Activated CD4-positive, alpha-beta memory T cell treated with anti-CD3 and anti-CD28 coated beads for 36 hours (primary cell): ENCODE measurements at regions not wholly inside any gene's neighbourhood (a gene's known extent, or its start where the extent isn't known, plus 50 kb on each side); places are given as distances from the start of the nearest gene placed in this dataset.

Source experiments
- CTCF ChIA-PET: fragments of 350-600 bp; sonication (Branson Sonifier 250); formaldehyde crosslinking; loops from one replicate; lab custom pipeline; 2021; ENCODE audit warnings: antibody characterized with exemption, inconsistent platforms; lab: Charles Lee
- POLR2A ChIA-PET: fragments of 350-600 bp; sonication (Branson Sonifier 250); formaldehyde crosslinking; loops from one replicate; lab custom pipeline; 2021; ENCODE audit warnings: antibody characterized with exemption; lab: Charles Lee
- DNase-seq: peaks from one replicate; pipeline ENCODE4 v3.0.0-alpha.2; 2020
- H3K27ac Mint-ChIP-seq: one replicate; pipeline ENCODE4 v1.8.0; 2021; ENCODE audit warnings: mixed read lengths
- H3K27me3 Mint-ChIP-seq: one replicate; pipeline ENCODE4 v1.8.0; 2021; ENCODE audit warnings: mixed read lengths
- H3K36me3 Mint-ChIP-seq: one replicate; pipeline ENCODE4 v1.8.0; 2021; ENCODE audit warnings: mixed read lengths
- H3K4me1 Mint-ChIP-seq: one replicate; pipeline ENCODE4 v1.8.0; 2021; ENCODE audit warnings: low read depth, mixed read lengths
- H3K4me3 Mint-ChIP-seq: one replicate; pipeline ENCODE4 v1.8.0; 2021; ENCODE audit warnings: mild to moderate bottlenecking, mixed read lengths
- H3K9me3 Mint-ChIP-seq: one replicate; pipeline ENCODE4 v1.8.0; 2021; ENCODE audit warnings: mixed read lengths
- intact Hi-C: fragments of 100-400 bp; cut with micrococcal nuclease; formaldehyde crosslinking; loops from one replicate; pipeline ENCODE4 v1.15.1; 2023

DNA sequence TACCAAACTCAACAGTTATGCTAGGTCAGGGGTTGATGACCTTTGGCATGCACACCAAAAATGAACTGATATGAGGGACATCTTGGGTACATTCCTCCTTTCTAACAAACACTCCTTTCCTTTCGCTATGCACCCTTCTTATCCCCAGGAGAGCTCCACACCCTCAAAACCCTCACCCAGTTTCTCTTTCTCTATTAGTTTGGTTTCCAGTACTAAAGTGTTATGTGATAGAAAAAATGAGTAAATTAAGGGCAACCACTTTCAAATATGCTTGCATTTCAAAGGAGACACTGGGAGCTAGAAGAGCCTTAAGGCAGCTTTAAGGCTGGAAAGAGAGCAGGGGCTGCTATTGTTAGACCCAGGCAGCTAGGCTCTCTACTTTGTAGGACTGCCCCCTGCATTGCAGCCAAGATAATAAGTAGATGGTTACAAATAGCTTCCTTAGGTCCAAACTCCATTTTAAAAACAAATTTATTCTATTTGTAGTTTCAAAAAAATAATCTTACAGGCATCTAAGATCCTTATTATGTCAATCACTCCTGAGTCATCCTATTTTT is 244.3 kb downstream of the ZIC1 start:
- CTCF ChIA-PET, result no interaction called here
- Mint-ChIP-seq H3K4me3 (no peak overlapping the region), H3K36me3 (no peaks in the 10 kb centered on the region), H3K4me1 (no peaks in the 10 kb centered on the region), H3K9me3 (peaks cover 8% of the 10 kb centered on the region), H3K27me3 (no peaks in the 10 kb centered on the region), H3K27ac (no peak overlapping the region)
- POLR2A ChIA-PET, result no interaction called here
- DNase-seq, result no peak
- intact Hi-C loops, result no loop called here

DNA sequence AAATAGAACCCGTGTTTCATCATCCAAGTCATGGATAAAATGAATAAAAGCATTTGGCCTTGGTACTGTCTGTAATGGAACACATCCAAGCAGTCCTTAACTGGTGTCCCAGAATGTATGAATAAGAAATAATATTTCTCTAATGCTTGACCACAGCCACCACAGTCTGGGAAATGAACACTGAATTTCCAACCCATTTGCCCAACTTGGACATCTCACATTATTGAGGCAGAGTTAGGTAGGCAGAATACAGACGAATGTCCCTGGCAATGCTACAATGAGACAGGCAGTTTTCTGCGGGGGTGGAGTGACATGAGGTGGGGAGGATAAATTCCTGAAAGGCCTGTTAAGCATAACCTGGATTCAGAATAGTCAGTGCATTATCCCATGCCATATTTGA is 245.7 kb downstream of the ZIC1 start:
- Mint-ChIP-seq H3K27me3 (no peaks in the 10 kb centered on the region), H3K4me3 (no peak overlapping the region), H3K36me3 (no peaks in the 10 kb centered on the region), H3K27ac (no peak overlapping the region), H3K9me3 (peaks cover 8% of the 10 kb centered on the region), H3K4me1 (no peaks in the 10 kb centered on the region)
- ChIA-PET CTCF (interaction anchor here (0.5 kb wide), 1 partner anchor 434 kb away, joined by 3 read pairs; no protein-coding TSS in a partner anchor), POLR2A (no interaction called here)
- intact Hi-C loops, result no loop called here
- no peak for DNase-seq

DNA sequence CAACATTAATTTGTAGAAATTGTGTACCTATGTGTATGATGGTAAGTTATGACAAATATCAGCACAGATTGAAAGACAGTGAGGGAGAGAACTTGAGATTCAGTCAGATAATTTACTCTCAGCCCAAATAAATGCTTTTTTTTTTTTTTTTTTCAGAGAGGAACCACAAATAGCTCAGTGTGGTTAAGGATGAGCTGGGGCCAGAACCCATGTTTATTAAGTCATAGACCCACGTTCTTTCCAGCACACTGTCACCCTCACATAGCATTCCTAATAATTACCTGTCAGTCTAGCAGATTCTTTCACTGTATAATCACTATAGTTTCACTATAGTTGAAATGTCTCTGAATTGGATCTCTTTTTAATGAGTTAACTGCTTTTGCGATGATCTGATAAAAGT is 246.1 kb downstream of the ZIC1 start:
- ChIA-PET POLR2A (no interaction called here), CTCF (interaction anchor here (0.5 kb wide), 1 partner anchor 434 kb away, joined by 3 read pairs; no protein-coding TSS in a partner anchor)
- Mint-ChIP-seq H3K4me3 (no peak overlapping the region), H3K27me3 (no peaks in the 10 kb centered on the region), H3K36me3 (no peaks in the 10 kb centered on the region), H3K27ac (no peak overlapping the region), H3K4me1 (no peaks in the 10 kb centered on the region), H3K9me3 (peaks cover 11% of the 10 kb centered on the region)
- intact Hi-C loops, result no loop called here
- no peak for DNase-seq

DNA sequence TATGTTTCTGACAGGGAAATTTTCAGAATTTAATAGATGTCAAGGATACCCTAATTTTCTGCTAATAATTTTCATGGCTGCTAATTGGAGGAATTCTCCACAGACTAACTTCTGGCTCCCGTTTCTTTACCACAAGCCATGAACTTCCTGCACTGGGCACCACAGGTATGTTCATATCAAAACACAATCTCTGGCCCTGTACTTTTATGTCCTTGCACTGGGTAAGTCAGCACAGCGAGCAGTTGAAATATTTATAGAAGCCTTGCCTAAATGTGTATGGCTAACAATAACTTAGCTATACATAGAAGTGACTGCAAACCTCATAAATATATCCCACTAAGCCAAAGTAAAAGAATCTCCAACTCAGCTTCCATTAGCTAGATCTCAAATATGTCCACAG is 246.9 kb downstream of the ZIC1 start:
- Mint-ChIP-seq H3K9me3 (peaks cover 11% of the 10 kb centered on the region), H3K4me1 (no peaks in the 10 kb centered on the region), H3K4me3 (no peak overlapping the region), H3K27ac (no peak overlapping the region), H3K36me3 (no peaks in the 10 kb centered on the region), H3K27me3 (no peaks in the 10 kb centered on the region)
- ChIA-PET POLR2A (no interaction called here), CTCF (no interaction called here)
- no peak for DNase-seq
- intact Hi-C loops, result no loop called here

DNA sequence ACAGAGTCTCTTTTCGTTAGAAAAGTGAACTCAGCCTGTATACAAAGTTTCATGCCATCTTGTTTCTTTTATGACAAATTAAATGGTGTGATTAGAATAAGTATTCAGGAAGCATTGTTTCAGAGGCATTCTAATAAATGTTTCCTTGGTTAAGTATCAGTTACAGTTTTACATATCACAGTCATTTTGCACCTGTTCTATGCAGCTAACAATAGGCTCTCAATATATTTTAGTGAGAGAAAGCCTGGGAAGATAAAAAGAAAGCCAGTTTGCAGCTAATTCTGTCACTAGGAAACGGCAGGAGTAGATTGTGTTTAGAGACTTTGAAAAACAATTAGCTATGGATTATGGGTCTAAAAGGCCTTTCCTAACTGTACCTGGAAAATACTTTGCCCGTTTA is 252.8 kb downstream of the ZIC1 start:
- Mint-ChIP-seq H3K27me3 (no peaks in the 10 kb centered on the region), H3K36me3 (no peaks in the 10 kb centered on the region), H3K27ac (no peak overlapping the region), H3K9me3 (peaks cover 5% of the 10 kb centered on the region), H3K4me1 (no peaks in the 10 kb centered on the region), H3K4me3 (no peak overlapping the region)
- ChIA-PET POLR2A (no interaction called here), CTCF (no interaction called here)
- DNase-seq, result no peak
- intact Hi-C loops, result no loop called here

DNA sequence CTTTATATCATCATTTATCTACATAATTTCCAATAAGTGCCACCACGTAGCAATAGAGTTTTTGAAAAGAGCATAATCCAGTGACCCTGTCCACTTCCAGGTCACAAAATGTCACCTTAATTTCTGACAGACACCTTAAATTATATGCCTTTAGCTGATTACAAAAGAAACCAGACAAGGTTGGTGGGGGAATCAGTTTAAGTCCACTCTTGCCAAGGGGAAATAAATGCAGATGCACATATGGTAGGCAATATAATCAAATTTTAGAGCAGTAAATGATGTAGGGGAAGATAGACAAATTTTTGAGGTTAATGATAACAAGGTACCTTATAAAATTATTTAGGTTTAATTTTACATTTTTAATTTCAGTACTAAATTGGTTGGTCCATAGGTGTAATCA is 253.5 kb downstream of the ZIC1 start:
- no peak overlapping the region for H3K27ac Mint-ChIP-seq
- peaks cover 3% of the 10 kb centered on the region for H3K9me3 Mint-ChIP-seq
- ChIA-PET POLR2A (no interaction called here), CTCF (no interaction called here)
- intact Hi-C loops, result no loop called here
- DNase-seq, result no peak
- no peaks in the 10 kb centered on the region for H3K4me1 Mint-ChIP-seq
- H3K4me3 Mint-ChIP-seq, result no peak overlapping the region
- no peaks in the 10 kb centered on the region for H3K36me3 Mint-ChIP-seq
- H3K27me3 Mint-ChIP-seq, result no peaks in the 10 kb centered on the region

DNA sequence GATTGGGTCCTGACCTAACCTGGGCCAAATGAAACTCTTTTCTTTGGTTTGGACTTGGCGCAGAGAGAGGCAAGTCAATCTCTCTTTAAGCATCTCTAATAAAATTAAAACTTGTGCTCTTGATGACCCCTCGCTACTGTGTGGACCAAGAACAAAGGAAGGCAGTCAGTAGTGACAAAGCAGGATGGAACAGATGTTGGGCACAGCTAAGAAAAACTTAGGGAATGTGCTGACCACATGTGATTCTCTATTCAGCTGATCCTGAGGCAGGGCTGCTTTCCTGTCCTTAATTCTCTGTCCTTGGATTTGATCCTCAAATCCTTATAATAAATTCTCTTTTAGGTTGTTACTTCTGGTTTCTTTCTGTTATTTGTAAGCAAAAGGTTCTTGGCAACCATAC is 259.9 kb downstream of the ZIC1 start:
- POLR2A ChIA-PET, result no interaction called here
- CTCF ChIA-PET, result no interaction called here
- H3K27ac Mint-ChIP-seq, result no peak overlapping the region

DNA sequence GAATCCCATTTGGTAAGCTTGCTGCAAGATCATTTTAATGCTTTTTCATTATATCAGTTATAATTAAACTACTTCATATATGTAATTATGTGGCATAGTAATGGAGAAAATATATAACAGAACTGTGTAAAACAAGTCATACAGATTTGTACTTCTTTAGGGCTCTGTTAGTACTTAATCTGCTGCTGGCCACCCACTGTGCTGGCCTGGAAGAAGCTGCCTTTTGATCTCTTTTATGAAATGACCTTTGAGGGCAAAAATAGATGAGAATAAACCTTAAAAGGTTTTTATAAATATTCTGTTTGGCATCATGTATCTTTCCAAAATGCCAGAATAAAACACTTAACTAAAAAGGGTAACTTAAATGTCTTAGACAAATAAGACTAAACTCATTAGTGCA is 262.9 kb downstream of the ZIC1 start:
- H3K27ac Mint-ChIP-seq, result no peak overlapping the region
- DNase-seq, result no peak
- intact Hi-C loops, result no loop called here
- H3K27me3 Mint-ChIP-seq, result no peaks in the 10 kb centered on the region
- no peak overlapping the region for H3K4me3 Mint-ChIP-seq
- H3K4me1 Mint-ChIP-seq, result no peaks in the 10 kb centered on the region
- ChIA-PET CTCF (no interaction called here), POLR2A (no interaction called here)
- peaks cover 4% of the 10 kb centered on the region for H3K9me3 Mint-ChIP-seq
- H3K36me3 Mint-ChIP-seq, result no peaks in the 10 kb centered on the region

More for the DNA sequence above, 259.9 kb downstream of the ZIC1 start:
- H3K4me3 Mint-ChIP-seq, result no peak overlapping the region
- no peaks in the 10 kb centered on the region for H3K27me3 Mint-ChIP-seq
- no peaks in the 10 kb centered on the region for H3K9me3 Mint-ChIP-seq
- no peaks in the 10 kb centered on the region for H3K4me1 Mint-ChIP-seq
- no peak for DNase-seq
- intact Hi-C loops, result no loop called here
- no peaks in the 10 kb centered on the region for H3K36me3 Mint-ChIP-seq

DNA sequence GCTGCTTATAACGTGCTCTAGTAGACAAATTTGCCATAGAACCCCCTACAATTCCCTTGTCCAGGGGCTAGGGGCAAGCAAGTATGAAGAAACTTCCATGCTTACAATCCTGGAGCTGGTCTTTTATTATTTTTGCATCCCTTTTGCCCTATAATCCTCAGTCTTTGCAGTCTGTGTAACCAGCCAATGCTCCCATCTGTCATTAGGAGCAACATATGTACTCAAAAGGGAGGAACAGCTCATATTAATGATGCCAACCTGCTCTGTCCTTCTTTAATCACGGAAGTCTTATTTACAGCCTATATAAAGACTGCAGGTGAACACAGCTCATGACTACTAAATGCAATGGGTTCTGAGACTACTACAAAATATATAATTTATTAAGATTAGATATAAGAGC is 263.3 kb downstream of the ZIC1 start:
- ChIA-PET CTCF (no interaction called here), POLR2A (no interaction called here)
- no peaks in the 10 kb centered on the region for H3K36me3 Mint-ChIP-seq
- no peak for DNase-seq
- H3K9me3 Mint-ChIP-seq, result peaks cover 4% of the 10 kb centered on the region
- no peaks in the 10 kb centered on the region for H3K27me3 Mint-ChIP-seq
- H3K27ac Mint-ChIP-seq, result no peak overlapping the region
- no peaks in the 10 kb centered on the region for H3K4me1 Mint-ChIP-seq
- intact Hi-C loops, result no loop called here
- H3K4me3 Mint-ChIP-seq, result no peak overlapping the region

DNA sequence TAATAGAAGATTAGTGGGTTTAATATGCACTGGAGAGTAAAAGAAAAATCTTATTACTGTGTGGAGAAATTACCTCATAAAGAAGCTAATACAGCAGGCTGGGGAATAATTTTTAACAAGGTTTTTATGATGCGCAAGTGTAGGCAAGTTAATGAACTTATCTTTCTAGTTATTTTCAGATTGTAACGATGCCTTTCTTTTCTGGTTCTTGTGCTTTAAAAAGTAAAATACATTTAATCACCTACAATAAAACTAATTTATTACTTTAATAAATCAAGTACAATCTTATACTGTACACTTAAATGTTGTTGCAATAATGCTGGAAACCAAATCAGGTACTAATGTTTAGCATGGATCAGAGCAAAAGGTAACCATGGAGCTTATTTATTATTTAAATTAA is 266.6 kb downstream of the ZIC1 start:
- Mint-ChIP-seq H3K36me3 (no peaks in the 10 kb centered on the region), H3K27ac (no peak overlapping the region), H3K4me1 (no peaks in the 10 kb centered on the region), H3K9me3 (peaks cover 4% of the 10 kb centered on the region), H3K4me3 (no peak overlapping the region), H3K27me3 (no peaks in the 10 kb centered on the region)
- DNase-seq, result no peak
- ChIA-PET CTCF (no interaction called here), POLR2A (no interaction called here)
- intact Hi-C loops, result no loop called here

DNA sequence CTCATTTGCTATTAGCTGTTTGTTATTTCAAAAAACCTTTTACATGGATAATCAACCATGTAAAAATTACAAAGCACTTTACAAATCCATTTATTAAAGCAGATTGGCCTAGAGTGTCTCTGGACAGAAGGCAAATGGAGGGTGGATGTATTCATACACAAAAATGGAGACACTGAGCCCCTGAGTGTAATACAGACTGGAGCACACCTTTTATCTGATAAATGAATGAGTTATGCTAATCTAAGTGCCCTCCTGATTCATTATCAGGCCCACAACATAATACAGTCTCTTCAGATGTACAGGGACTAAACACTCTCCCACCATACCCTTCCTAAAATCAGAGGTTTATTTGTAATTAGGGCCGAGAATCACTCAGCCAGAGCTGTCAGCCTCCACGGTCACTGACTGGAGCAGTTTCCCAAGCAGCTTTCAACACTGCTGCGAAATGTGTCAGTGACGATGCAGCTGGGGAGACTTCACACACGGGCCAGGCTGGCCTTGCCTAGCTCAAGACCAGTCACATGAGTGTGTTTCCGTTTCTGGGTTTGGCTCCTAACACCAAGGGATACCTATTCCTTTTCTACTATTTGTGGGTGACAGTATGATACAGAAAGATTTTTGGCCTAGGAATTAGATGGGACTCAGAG is 271.8 kb downstream of the ZIC1 start:
- peaks cover 4% of the 10 kb centered on the region for H3K9me3 Mint-ChIP-seq
- no peak for DNase-seq
- H3K27me3 Mint-ChIP-seq, result no peaks in the 10 kb centered on the region
- no peak overlapping the region for H3K4me3 Mint-ChIP-seq
- H3K36me3 Mint-ChIP-seq, result no peaks in the 10 kb centered on the region
- no peak overlapping the region for H3K27ac Mint-ChIP-seq
- POLR2A ChIA-PET, result no interaction called here
- intact Hi-C loops, result no loop called here
- no peaks in the 10 kb centered on the region for H3K4me1 Mint-ChIP-seq
- CTCF ChIA-PET, result no interaction called here

DNA sequence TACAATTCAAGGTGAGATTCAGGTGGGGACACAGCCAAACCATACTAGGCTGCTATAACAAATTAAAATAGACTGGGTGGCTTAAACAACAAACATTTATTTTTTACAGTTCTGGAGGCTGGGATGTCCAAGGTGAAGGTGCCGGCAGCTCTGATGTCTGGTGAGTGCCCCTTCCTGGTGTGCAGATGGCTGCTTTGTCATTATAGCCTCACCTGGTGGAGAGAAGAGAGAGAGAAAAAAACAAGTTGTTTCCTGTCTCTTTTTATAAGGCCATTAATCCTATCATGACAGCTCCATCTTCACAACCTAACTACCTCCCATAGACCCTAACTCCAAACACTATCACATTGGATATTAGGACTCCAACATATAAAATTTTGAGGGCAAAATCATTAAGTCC is 279.7 kb downstream of the ZIC1 start:
- H3K27ac Mint-ChIP-seq, result no peak overlapping the region
- peaks cover 1% of the 10 kb centered on the region for H3K9me3 Mint-ChIP-seq
- POLR2A ChIA-PET, result no interaction called here
- DNase-seq, result no peak
- H3K4me1 Mint-ChIP-seq, result no peaks in the 10 kb centered on the region
- intact Hi-C loops, result no loop called here
- H3K27me3 Mint-ChIP-seq, result no peaks in the 10 kb centered on the region
- H3K4me3 Mint-ChIP-seq, result no peak overlapping the region
- CTCF ChIA-PET, result no interaction called here
- no peaks in the 10 kb centered on the region for H3K36me3 Mint-ChIP-seq

DNA sequence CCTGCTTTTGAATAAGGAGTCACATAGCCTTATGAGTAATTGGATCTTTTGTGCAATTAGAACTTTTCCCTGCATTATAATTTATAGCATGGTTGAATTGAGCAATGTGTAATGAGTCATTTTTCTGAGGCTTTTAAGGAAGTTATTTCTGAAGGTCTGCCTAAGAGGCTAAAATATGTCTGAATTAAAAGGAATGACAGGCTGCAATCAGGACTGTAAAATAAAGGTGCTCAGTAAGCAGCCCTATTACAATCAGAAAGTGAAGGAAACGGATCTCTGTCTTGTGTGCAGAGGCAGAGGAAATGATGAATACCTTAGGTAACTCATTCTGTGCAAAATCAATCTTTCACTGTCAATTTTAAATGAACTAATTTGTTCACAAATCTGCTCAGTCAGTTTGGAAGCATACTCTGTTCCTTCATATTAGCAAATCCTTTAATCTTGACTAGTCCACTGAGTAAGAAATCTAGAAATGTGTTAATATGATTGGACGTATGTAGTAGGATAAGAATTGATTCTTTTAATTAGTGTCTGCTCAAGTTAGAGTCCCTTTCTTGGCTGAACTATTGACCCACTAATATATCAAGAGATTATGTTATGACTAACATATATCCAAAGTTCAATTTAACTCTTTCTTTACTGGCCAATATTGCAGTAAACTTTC is 290.1 kb downstream of the ZIC1 start:
- H3K36me3 Mint-ChIP-seq, result no peaks in the 10 kb centered on the region
- POLR2A ChIA-PET, result no interaction called here

More for the DNA sequence above, 290.1 kb downstream of the ZIC1 start:
- H3K9me3 Mint-ChIP-seq, result peaks cover 2% of the 10 kb centered on the region
- H3K4me1 Mint-ChIP-seq, result no peaks in the 10 kb centered on the region
- DNase-seq, result no peak
- no peak overlapping the region for H3K27ac Mint-ChIP-seq
- intact Hi-C loops, result no loop called here
- CTCF ChIA-PET, result no interaction called here
- H3K4me3 Mint-ChIP-seq, result no peak overlapping the region
- H3K27me3 Mint-ChIP-seq, result no peaks in the 10 kb centered on the region
